Fibroblast of villous mesenchyme (primary cell): ENCODE measurements at regions not wholly inside any gene's neighbourhood (a gene's known extent, or its start where the extent isn't known, plus 50 kb on each side); places are given as distances from the start of the nearest gene placed in this dataset.

Source experiments
- DNase-seq: peaks from one replicate; pipeline ENCODE4 v3.0.0-alpha.2; 2010; ENCODE audit warnings: low read depth
- H3K4me3 ChIP-seq: 2 replicates; pipeline ENCODE4 v1.5.1; 2011; ENCODE audit warnings: low read depth, mild to moderate bottlenecking, low read length
- CTCF ChIP-seq: IDR thresholded peaks from 2 replicates; pipeline ENCODE4 v1.5.1; 2012; ENCODE audit warnings: low read depth, mild to moderate bottlenecking, low read length; ENCODE audit not compliant: insufficient read depth

- no peak for DNase-seq
- H3K4me3 ChIP-seq = no peak overlapping the region
- no peak for TF ChIP-seq CTCF
Observed at GRCh38 chr6:134691180-134691579, 258.7 kb downstream of the ALDH8A1 start.

- H3K4me3 ChIP-seq = no peak overlapping the region
- DNase-seq = no peak
- no peak for TF ChIP-seq CTCF
Observed at GRCh38 chr6:134690048-134690447, 259.9 kb downstream of the ALDH8A1 start.

GRCh38 chr6:134689641-134690040 lies 260.3 kb downstream of the ALDH8A1 start:
- no peak for DNase-seq
- no peak for TF ChIP-seq CTCF
- no peak overlapping the region for H3K4me3 ChIP-seq

GRCh38 chr6:134689177-134689576 lies 260.7 kb downstream of the ALDH8A1 start:
- no peak for DNase-seq
- TF ChIP-seq CTCF = no peak

GRCh38 chr6:134686071-134686470 lies 263.8 kb downstream of the ALDH8A1 start:
- no peak for TF ChIP-seq CTCF
- DNase-seq = no peak
- H3K4me3 ChIP-seq = no peak overlapping the region

More at GRCh38 chr6:134689177-134689576, 260.7 kb downstream of the ALDH8A1 start:
- H3K4me3 ChIP-seq = no peak overlapping the region

- DNase-seq = no peak
Observed at GRCh38 chr6:134684423-134684795, 265.5 kb downstream of the ALDH8A1 start.

More at GRCh38 chr6:134684423-134684795, 265.5 kb downstream of the ALDH8A1 start:
- no peak for TF ChIP-seq CTCF
- no peak overlapping the region for H3K4me3 ChIP-seq
